Activated CD8-positive, alpha-beta memory T cell treated with anti-CD3 and anti-CD28 coated beads for 36 hours (primary cell): ENCODE measurements at regions not wholly inside any gene's neighbourhood (a gene's known extent, or its start where the extent isn't known, plus 50 kb on each side); places are given as distances from the start of the nearest gene placed in this dataset.
"Not testable (repeated sequence)": the region's sequence is repeated elsewhere in the genome, so short reads cannot be mapped to it uniquely, and the experiment has no call there.

Experiments
- CTCF ChIA-PET: fragments of 350-600 bp; sonication (Branson Sonifier 250); formaldehyde crosslinking; loops from one replicate; lab custom pipeline; 2021; ENCODE audit warnings: antibody characterized with exemption; lab: Charles Lee
- POLR2A ChIA-PET: fragments of 350-600 bp; sonication (Branson Sonifier 250); formaldehyde crosslinking; loops from one replicate; lab custom pipeline; 2021; ENCODE audit warnings: antibody characterized with exemption; lab: Charles Lee

DNA sequence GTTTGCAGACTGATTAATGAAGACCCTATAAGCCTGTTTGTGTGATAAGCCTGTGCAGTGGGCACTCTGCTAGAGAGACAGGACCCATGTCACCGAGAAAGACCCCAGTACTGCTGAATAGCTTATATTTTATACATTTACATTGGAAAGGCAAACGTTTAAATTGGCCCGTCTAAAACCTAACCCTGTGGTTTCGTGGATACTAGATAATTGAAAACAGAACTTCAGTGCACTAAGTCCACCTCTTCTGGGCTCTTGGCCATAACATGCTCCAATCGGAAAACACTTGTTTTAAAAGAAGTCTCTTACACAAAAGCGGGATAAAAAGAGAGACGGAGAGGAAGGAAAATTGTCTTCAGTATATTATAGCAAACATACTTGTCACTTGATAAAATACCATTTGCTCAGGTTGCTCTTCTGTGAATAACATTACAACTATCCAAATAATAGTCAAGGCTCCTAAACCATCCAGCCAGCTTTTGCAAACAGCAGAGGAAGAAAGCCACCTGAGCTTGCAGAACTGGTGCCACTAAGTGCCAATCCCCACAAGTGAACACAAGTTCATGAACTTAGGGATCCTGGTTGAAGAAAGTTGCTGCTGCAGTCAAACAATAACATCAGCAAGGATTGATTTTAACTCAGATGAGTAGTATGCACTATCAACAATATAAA is 218.4 kb upstream of the FN1 start:
- ChIA-PET CTCF (no interaction called here), POLR2A (no interaction called here)

DNA sequence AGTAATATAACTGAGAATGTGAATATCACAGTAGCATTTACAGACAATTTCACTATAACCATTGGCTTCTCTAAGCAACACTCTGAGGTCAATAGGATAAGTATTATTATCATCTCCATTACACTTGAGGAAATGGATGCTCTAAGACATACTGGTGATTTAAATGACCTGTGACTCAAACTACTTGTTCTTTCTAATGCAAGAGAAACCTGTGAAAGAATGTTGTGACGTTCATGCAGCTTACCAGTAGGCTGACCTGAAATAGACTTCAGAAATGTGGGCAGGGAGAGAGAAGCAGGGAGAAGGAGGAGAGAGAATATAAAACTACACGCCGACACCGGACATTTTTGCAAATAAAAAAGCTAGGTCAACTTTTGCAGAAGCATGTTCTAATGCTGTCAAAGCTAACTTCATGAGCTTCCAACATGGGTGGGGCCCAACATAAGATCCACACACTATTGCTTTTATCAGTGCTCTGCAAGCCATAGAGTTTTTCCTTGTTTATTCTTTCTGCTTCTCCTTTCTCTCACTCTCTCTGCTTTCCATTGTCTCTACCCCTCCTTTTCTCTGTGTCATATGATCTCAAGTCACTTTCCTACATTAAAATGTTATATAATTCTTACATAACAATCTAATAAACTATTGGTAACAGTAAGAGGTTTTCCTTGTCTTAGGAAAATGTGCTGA is 217.6 kb upstream of the FN1 start:
- POLR2A ChIA-PET: no interaction called here
- CTCF ChIA-PET: no interaction called here

DNA sequence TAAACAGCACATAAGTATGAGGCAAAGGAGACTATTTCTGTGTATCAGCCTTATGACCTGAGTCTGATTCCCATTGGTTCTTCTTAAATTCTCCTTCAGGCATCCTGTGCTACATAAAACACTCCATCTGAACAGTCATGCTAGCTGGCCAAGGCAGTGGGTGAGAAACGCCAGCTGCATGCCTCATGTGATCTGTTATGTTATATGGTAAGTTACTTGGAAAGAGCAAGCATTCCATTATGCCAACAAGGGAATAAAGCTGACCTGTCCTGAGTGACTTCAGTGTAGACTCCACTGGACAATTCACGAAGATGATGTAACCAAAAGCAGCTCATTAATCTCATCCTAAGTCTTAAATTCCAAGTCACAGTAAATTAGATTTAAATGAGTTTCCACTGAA is 216.5 kb upstream of the FN1 start:
- CTCF ChIA-PET: no interaction called here
- POLR2A ChIA-PET: no interaction called here

DNA sequence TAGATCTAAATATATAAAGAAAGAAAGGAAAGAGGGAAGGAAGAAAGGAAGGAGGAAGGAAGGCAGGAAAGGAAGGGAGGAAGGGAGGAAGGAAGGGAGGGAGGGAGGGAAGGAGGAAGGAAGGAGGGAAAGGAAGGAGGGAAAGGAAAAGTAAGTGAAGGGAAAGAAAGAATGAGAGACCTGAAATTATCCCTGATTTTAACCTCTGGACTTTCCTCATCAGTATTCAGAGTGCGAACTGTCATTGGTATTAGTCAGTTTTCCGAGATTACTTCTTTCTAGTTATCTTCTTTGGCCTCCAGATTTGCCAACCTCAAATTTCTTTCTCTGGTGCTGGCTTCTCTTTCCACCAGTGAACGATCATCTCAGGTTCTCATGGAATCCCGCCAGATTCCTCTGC is 215.5 kb upstream of the FN1 start:
- ChIA-PET POLR2A (no interaction called here), CTCF (no interaction called here)

DNA sequence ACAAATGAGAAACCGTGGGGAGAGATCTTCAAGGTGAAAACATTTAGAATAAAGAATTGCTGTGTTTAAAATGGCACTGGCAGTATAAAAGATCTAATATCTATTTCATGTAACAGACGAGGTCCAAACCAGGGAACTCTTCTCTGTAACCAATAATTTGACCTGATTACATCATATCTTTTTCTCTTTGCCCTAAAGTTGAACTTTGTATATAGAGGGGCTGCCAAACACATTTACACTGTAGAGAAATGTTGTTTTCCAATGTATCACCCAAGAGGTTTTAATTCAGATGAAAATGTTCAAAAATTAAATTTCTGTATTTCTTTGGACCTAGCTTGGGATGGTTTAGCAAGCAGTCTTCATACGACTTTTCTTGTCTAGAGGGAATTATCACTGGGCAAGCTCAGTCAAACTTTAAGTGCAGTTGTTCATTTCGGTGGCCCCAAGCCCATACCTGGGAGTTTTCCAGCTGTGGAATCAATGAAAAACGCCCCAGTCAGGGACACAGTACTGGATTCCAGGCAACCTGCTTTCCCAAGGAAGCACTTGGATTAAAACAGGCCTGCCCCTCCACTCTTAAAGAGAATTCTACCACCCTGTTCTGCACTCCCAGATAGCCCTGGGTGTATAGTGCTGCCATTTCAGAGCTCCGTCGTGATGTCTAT is 208.5 kb upstream of the FN1 start:
- CTCF ChIA-PET: no interaction called here
- POLR2A ChIA-PET: no interaction called here

- CTCF ChIA-PET: no interaction called here
- POLR2A ChIA-PET: no interaction called here
Observed at GRCh38 chr2:215638687-215639086, 202.8 kb upstream of the FN1 start.

- ChIA-PET CTCF (no interaction called here), POLR2A (no interaction called here)
Observed at GRCh38 chr2:215637651-215638050, 201.8 kb upstream of the FN1 start.

- CTCF ChIA-PET: no interaction called here
- POLR2A ChIA-PET: no interaction called here
Observed at GRCh38 chr2:215636816-215637215, 200.9 kb upstream of the FN1 start.

- ChIA-PET CTCF (no interaction called here), POLR2A (no interaction called here)
Observed at GRCh38 chr2:215635788-215636139, 199.9 kb upstream of the FN1 start.

DNA sequence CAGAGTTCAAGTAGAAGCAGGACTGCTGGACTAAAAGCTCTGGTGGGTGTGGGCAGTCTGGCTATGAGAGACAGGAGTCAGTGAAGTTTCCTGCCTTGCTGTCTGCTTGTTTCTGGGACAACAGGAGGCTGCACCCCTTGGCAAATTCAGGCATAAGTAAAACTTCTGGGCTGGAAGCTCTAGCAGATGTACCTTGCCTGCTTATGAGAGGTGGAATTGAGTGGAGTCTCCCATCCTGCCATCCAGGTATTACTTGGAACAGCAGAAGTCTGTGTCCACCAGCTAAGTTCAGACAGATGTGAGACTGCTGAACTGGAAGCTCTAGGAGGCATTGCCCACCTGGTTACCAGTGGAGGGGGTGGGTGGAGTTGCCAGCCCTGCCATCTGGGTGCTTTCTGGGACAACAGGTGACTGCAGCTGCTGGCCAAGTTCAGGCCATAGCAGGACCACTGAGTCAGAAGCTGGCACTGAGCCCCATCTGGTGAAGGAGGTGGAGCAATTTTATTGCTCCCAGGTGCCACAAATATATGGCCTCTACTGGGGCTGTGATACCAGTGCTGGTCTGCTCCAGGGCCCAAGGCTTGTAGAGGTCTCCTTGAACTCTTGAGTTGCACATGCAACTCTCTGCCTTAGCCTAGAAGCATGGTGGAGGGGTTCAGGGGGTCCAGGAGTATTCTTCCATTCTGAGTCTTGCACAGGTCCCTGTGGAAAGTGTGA is 199.4 kb upstream of the FN1 start:
- ChIA-PET CTCF (no interaction called here), POLR2A (no interaction called here)

- ChIA-PET CTCF (no interaction called here), POLR2A (no interaction called here)
Observed at GRCh38 chr2:215633360-215633759, 197.5 kb upstream of the FN1 start.

DNA sequence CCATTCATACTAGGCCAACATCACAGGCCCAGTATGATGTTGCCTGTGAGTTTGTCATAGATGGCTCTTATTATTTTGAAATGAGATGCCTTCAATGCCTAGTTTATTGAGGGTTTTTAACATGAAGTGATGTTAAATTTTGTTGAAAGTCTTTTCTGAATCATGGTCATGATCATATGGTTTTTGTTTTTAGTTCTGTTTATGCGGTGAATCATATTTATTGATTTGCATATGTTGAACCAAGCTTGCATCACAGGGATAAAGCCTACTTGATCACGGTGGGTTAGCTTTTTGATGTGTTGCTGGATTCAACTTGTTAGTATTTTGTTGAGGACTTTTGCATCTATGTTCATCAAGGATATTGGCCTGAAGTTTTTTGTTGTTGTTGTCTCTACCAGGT is 195.8 kb upstream of the FN1 start:
- CTCF ChIA-PET: no interaction called here
- POLR2A ChIA-PET: no interaction called here

GRCh38 chr2:215630796-215631195 is 194.9 kb upstream of the FN1 start:
- CTCF ChIA-PET, POLR2A ChIA-PET: not testable (repeated sequence)

GRCh38 chr2:215627771-215628170 is 191.9 kb upstream of the FN1 start:
- ChIA-PET POLR2A (no interaction called here), CTCF (no interaction called here)

DNA sequence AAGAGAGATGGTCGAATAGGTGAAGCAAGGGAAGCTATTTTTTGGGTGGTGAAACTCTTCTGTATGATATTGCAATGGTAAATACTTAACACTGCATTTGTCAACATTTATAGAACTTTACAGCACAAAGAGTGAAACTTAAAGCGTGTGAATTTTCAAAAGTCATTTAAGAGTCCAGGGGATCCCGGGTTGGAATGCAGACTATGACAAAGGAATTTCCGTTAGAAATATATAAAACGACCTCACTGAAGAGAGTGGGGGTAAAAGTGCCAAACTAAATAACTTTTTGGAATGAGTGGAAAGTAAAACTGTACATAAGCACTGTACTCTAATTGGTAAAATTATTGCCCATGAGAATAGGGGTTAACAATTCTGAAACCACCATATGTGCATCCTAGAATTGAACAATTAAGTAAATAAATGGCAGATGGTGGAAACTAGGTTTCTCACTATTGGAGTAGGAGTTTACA is 191.0 kb upstream of the FN1 start:
- ChIA-PET POLR2A (no interaction called here), CTCF (no interaction called here)

DNA sequence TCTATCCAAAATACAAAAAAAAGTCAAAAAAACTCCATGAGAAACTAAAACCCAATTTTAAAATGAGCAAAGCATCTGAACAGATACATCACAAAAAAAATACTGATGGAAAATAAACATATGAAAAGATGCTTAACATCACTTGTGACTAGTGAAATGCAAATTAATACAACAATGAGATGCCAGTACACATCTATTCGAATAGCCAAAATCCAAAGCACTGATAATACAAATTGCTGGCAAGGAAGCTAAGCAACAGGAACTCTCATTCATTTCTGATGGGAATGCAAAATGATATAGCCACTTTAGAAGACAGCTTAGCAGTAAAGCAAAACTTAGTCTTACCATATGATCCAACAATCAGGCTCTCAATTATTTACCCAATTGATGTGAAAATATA is 190.2 kb upstream of the FN1 start:
- POLR2A ChIA-PET: no interaction called here
- CTCF ChIA-PET: no interaction called here

- ChIA-PET CTCF (interaction anchor here (0.6 kb wide), 1 partner anchor 12 kb away, joined by 5 read pairs; no protein-coding TSS in a partner anchor), POLR2A (no interaction called here)
Observed at GRCh38 chr2:215625207-215625606, 189.3 kb upstream of the FN1 start.

GRCh38 chr2:215624423-215624829 is 188.6 kb upstream of the FN1 start:
- CTCF ChIA-PET: interaction anchor here (1.4 kb wide), 1 partner anchor 24 kb away, joined by 3 read pairs; no protein-coding TSS in a partner anchor
- POLR2A ChIA-PET: no interaction called here

- ChIA-PET POLR2A (no interaction called here), CTCF (no interaction called here)
Observed at GRCh38 chr2:215622837-215623236, 187.0 kb upstream of the FN1 start.

GRCh38 chr2:215621381-215621780 is 185.5 kb upstream of the FN1 start:
- ChIA-PET POLR2A (no interaction called here), CTCF (no interaction called here)
